GM23338 (cell line): ENCODE measurements at regions not wholly inside any gene's neighbourhood (a gene's known extent, or its start where the extent isn't known, plus 50 kb on each side); places are given as distances from the start of the nearest gene placed in this dataset.

Experiments used
- ATAC-seq: fragments of 200-7000 bp; cut with Tn5 transposase; 3 replicates; pipeline ENCODE4 v1.9.1; 2020
- DNase-seq: peaks from one replicate; pipeline ENCODE4 v3.0.0-alpha.2; 2015; ENCODE audit warnings: low spot score
- H2AFZ ChIP-seq: fragments of 200-600 bp; sonication (generic); 2 replicates; pipeline ENCODE4 v1.8.0; 2016; ENCODE audit warnings: antibody characterized with exemption, mild to moderate bottlenecking, moderate library complexity
- H3F3A ChIP-seq: fragments of 200-600 bp; sonication (generic); replicated peaks from 2 replicates; pipeline ENCODE4 v1.8.0; 2017; ENCODE audit warnings: antibody characterized with exemption, mixed run types, low read depth
- H3K27ac ChIP-seq: fragments of 200-600 bp; sonication (generic); 2 replicates; pipeline ENCODE4 v1.6.1; 2016; ENCODE audit warnings: low read depth
- H3K27me3 ChIP-seq: fragments of 200-600 bp; sonication (generic); 2 replicates; pipeline ENCODE4 v1.8.0; 2016; ENCODE audit warnings: mild to moderate bottlenecking, mixed run types, moderate library complexity; ENCODE audit not compliant: insufficient read depth
- H3K36me3 ChIP-seq: fragments of 200-600 bp; sonication (generic); 2 replicates; pipeline ENCODE4 v1.8.0; 2016; ENCODE audit warnings: mild to moderate bottlenecking; ENCODE audit not compliant: insufficient read depth
- H3K4me1 ChIP-seq: fragments of 200-600 bp; sonication (generic); 2 replicates; pipeline ENCODE4 v1.8.0; 2016; ENCODE audit warnings: mild to moderate bottlenecking, moderate library complexity; ENCODE audit not compliant: insufficient read depth
- H3K4me2 ChIP-seq: fragments of 200-600 bp; sonication (generic); 2 replicates; pipeline ENCODE4 v1.7.1; 2017; ENCODE audit warnings: mixed run types
- H3K4me3 ChIP-seq: fragments of 200-600 bp; sonication (generic); 2 replicates; pipeline ENCODE4 v1.6.1; 2016; ENCODE audit warnings: mixed run types
- H3K79me2 ChIP-seq: fragments of 200-600 bp; sonication (generic); replicated peaks from 2 replicates; pipeline ENCODE4 v1.8.0; 2017; ENCODE audit warnings: mild to moderate bottlenecking; ENCODE audit not compliant: insufficient read depth
- H3K9me2 ChIP-seq: fragments of 200-600 bp; sonication (generic); 2 replicates; pipeline ENCODE4 v1.8.0; 2017; ENCODE audit not compliant: insufficient read depth
- H4K20me1 ChIP-seq: fragments of 200-600 bp; sonication (generic); replicated peaks from 2 replicates; pipeline ENCODE4 v1.8.0; 2017; ENCODE audit warnings: mild to moderate bottlenecking; ENCODE audit not compliant: insufficient read depth
- H3K27ac Mint-ChIP-seq: 2 replicates; pipeline ENCODE4 v1.8.0; 2020; ENCODE audit warnings: inconsistent platforms, mild to moderate bottlenecking, moderate library complexity, mixed read lengths
- H3K27me3 Mint-ChIP-seq: 3 replicates; pipeline ENCODE4 v1.8.0; 2022; ENCODE audit warnings: low read depth, mild to moderate bottlenecking, moderate library complexity, mixed read lengths, inconsistent platforms; ENCODE audit not compliant: insufficient read depth, poor library complexity
- H3K36me3 Mint-ChIP-seq: 3 replicates; pipeline ENCODE4 v1.8.0; 2021; ENCODE audit warnings: low read depth, mild to moderate bottlenecking, inconsistent platforms, moderate library complexity, mixed read lengths
- H3K4me1 Mint-ChIP-seq: 3 replicates; pipeline ENCODE4 v1.8.0; 2020; ENCODE audit warnings: mild to moderate bottlenecking, inconsistent platforms, mixed read lengths
- H3K4me3 Mint-ChIP-seq: 3 replicates; pipeline ENCODE4 v1.8.0; 2021; ENCODE audit warnings: moderate library complexity, mild to moderate bottlenecking, inconsistent platforms, mixed read lengths
- H3K9me3 Mint-ChIP-seq: 3 replicates; pipeline ENCODE4 v1.8.0; 2020; ENCODE audit warnings: moderate library complexity, mild to moderate bottlenecking, inconsistent platforms, mixed read lengths
- CREB1 ChIP-seq: fragments of 250-450 bp; sonication (Bioruptor Pico); IDR thresholded peaks from 2 replicates; pipeline ENCODE4 v1.5.0; 2020; ENCODE audit warnings: low read depth, mild to moderate bottlenecking, moderate library complexity
- EZH2 ChIP-seq: fragments of 200-600 bp; sonication (generic); IDR thresholded peaks from one replicate; pipeline ENCODE4 v1.8.0; 2017; ENCODE audit warnings: antibody characterized with exemption, mild to moderate bottlenecking, low read depth; ENCODE audit not compliant: unreplicated experiment
- EZH2phosphoT487 ChIP-seq: fragments of 200-600 bp; sonication (generic); IDR thresholded peaks from one replicate; pipeline ENCODE4 v1.8.1; 2018; ENCODE audit warnings: antibody characterized with exemption; ENCODE audit not compliant: unreplicated experiment
- JUNB ChIP-seq: IDR thresholded peaks from one replicate; pipeline ENCODE4 v1.6.1; 2016; ENCODE audit warnings: antibody characterized with exemption; ENCODE audit not compliant: unreplicated experiment
- NANOG ChIP-seq: IDR thresholded peaks from 2 replicates; pipeline ENCODE4 v1.6.1; 2016; ENCODE audit warnings: antibody characterized with exemption, borderline replicate concordance
- POLR2AphosphoS5 ChIP-seq: IDR thresholded peaks from 2 replicates; pipeline ENCODE4 v1.6.1; 2016; ENCODE audit warnings: antibody characterized with exemption, low read depth
- STAT1 ChIP-seq: IDR thresholded peaks from one replicate; pipeline ENCODE4 v1.6.1; 2016; ENCODE audit warnings: antibody characterized with exemption; ENCODE audit not compliant: unreplicated experiment
- ZNF114 ChIP-seq: fragments of 250-450 bp; sonication (Bioruptor Pico); IDR thresholded peaks from 2 replicates; pipeline ENCODE4 v1.5.0; 2020; ENCODE audit warnings: mild to moderate bottlenecking, moderate library complexity
- ZNF331 ChIP-seq: fragments of 250-450 bp; sonication (Bioruptor Pico); IDR thresholded peaks from 2 replicates; pipeline ENCODE4 v1.5.0; 2020; ENCODE audit warnings: low read depth, mild to moderate bottlenecking, moderate library complexity
- TF ChIP-seq, protein P1 (sequence below): IDR thresholded peaks from 2 replicates; pipeline ENCODE4 v1.6.1; 2016; ENCODE audit warnings: antibody characterized with exemption
- TF ChIP-seq, protein P2 (sequence below): IDR thresholded peaks from one replicate; pipeline ENCODE4 v1.6.1; 2018; ENCODE audit warnings: antibody characterized with exemption; ENCODE audit not compliant: unreplicated experiment
- TF ChIP-seq, protein P3 (sequence below), 2 experiments: fragments of 200-600 bp in 1 of 2; sonication (generic) in 1 of 2; conservative IDR thresholded peaks; 2 replicates each; pipeline versions ENCODE4 v1.5.1 to v1.6.1; 2016 to 2017; ENCODE audit warnings: antibody characterized with exemption in 2 of 2, low read depth in 2 of 2, mild to moderate bottlenecking in 2 of 2, moderate library complexity in 1 of 2

DNA sequence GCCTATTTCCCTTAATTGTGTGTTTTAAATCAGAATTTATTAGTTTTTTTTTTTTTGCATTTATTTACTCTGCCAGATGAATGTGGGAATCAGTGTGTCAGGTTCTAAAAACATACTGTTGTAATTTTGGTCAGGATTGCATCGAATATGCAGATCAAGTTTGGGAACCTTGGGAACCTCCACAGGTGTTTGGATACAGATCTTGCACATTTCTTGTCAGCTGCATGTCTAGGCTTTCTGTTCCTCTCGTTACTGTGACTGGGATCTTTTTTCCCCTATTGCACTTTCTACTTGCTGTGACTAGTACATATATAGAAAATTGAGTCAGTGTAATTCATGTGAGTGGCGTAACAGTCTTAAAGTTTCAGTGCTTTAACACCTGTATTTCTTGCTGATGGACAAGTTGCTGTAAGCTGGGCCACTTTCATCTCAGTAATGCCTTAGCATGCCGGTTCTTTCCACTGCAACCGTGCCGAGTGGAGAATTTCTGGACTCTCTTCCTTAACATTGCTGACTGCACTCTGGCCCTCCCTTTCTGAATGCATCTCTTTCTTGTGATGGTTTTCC is 112.5 kb downstream of the TENT4A start:
- Mint-ChIP-seq H3K4me1 (peaks cover 8% of the 10 kb centered on the region), H3K27me3 (peaks cover 7% of the 10 kb centered on the region), H3K4me3 (no peak overlapping the region), H3K36me3 (peaks cover under 1% of the 10 kb centered on the region; the same call in 1 of the 3 replicates), H3K9me3 (peaks cover 8% of the 10 kb centered on the region), H3K27ac (no peak overlapping the region)
- Histone ChIP-seq H3K4me3 (no peak overlapping the region), H3K79me2 (no peaks in the 10 kb centered on the region), H3K4me2 (no peak overlapping the region), H3K4me1 (no peaks in the 10 kb centered on the region), H3K36me3 (no peaks in the 10 kb centered on the region), H3K27me3 (no peaks in the 10 kb centered on the region), H3K9me2 (no peaks in the 10 kb centered on the region), H4K20me1 (no peaks in the 10 kb centered on the region), H2AFZ (no peak overlapping the region), H3K27ac (no peak overlapping the region), H3F3A (0 out of 2 replicates have a peak, but pooled peaks cover 3% of the 10 kb centered on the region)
- no peak for DNase-seq
- no peak for ATAC-seq
- no peak for TF ChIP-seq JUNB
- TF ChIP-seq NANOG: no peak
- no peak for TF ChIP-seq STAT1
- TF ChIP-seq, protein P1, sequence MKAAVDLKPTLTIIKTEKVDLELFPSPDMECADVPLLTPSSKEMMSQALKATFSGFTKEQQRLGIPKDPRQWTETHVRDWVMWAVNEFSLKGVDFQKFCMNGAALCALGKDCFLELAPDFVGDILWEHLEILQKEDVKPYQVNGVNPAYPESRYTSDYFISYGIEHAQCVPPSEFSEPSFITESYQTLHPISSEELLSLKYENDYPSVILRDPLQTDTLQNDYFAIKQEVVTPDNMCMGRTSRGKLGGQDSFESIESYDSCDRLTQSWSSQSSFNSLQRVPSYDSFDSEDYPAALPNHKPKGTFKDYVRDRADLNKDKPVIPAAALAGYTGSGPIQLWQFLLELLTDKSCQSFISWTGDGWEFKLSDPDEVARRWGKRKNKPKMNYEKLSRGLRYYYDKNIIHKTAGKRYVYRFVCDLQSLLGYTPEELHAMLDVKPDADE: no peak
- TF ChIP-seq, protein P2, sequence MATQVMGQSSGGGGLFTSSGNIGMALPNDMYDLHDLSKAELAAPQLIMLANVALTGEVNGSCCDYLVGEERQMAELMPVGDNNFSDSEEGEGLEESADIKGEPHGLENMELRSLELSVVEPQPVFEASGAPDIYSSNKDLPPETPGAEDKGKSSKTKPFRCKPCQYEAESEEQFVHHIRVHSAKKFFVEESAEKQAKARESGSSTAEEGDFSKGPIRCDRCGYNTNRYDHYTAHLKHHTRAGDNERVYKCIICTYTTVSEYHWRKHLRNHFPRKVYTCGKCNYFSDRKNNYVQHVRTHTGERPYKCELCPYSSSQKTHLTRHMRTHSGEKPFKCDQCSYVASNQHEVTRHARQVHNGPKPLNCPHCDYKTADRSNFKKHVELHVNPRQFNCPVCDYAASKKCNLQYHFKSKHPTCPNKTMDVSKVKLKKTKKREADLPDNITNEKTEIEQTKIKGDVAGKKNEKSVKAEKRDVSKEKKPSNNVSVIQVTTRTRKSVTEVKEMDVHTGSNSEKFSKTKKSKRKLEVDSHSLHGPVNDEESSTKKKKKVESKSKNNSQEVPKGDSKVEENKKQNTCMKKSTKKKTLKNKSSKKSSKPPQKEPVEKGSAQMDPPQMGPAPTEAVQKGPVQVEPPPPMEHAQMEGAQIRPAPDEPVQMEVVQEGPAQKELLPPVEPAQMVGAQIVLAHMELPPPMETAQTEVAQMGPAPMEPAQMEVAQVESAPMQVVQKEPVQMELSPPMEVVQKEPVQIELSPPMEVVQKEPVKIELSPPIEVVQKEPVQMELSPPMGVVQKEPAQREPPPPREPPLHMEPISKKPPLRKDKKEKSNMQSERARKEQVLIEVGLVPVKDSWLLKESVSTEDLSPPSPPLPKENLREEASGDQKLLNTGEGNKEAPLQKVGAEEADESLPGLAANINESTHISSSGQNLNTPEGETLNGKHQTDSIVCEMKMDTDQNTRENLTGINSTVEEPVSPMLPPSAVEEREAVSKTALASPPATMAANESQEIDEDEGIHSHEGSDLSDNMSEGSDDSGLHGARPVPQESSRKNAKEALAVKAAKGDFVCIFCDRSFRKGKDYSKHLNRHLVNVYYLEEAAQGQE: no peak
- TF ChIP-seq ZNF114 (CRISPR knock-in tag): no peak
- no peak for TF ChIP-seq EZH2
- TF ChIP-seq POLR2AphosphoS5: no peak
- no peak for TF ChIP-seq CREB1 (CRISPR knock-in tag)
- TF ChIP-seq, protein P3, sequence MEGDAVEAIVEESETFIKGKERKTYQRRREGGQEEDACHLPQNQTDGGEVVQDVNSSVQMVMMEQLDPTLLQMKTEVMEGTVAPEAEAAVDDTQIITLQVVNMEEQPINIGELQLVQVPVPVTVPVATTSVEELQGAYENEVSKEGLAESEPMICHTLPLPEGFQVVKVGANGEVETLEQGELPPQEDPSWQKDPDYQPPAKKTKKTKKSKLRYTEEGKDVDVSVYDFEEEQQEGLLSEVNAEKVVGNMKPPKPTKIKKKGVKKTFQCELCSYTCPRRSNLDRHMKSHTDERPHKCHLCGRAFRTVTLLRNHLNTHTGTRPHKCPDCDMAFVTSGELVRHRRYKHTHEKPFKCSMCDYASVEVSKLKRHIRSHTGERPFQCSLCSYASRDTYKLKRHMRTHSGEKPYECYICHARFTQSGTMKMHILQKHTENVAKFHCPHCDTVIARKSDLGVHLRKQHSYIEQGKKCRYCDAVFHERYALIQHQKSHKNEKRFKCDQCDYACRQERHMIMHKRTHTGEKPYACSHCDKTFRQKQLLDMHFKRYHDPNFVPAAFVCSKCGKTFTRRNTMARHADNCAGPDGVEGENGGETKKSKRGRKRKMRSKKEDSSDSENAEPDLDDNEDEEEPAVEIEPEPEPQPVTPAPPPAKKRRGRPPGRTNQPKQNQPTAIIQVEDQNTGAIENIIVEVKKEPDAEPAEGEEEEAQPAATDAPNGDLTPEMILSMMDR (conservative IDR thresholded peaks at IDR 0.05; ENCODE audit: low read depth in 2 of 2): no peak
- no peak for TF ChIP-seq EZH2phosphoT487
- no peak for TF ChIP-seq ZNF331 (CRISPR knock-in tag)
